Activated T-cell treated with anti-CD3 and anti-CD28 coated beads for 48 hours (primary cell): ENCODE measurements at regions not wholly inside any gene's neighbourhood (a gene's known extent, or its start where the extent isn't known, plus 50 kb on each side); places are given as distances from the start of the nearest gene placed in this dataset.
"Not testable (repeated sequence)": the region's sequence is repeated elsewhere in the genome, so short reads cannot be mapped to it uniquely, and the experiment has no call there.

Experiments used
- DNase-seq: peaks from one replicate; pipeline ENCODE4 v3.0.0-alpha.2; 2020; ENCODE audit warnings: low read depth

DNA sequence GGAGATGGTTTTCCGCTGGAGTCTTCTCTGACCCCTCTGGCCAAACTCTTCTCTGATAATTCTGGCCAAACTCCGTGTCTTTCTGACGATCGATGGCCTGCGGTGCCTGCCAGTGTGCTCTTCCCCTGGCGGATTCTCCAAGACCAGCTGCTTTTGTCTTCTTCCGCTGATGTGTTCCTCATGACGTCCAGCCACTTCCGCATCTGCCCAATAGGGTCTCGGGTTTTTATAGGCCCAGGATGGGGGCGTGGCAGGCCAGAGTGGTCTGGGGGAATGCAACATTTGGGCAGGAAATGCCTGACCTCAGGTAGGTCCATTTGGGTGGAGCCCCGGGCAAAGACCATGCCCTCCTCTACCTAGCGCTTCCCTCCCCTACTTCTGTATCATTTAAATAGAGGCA, 1542.1 kb downstream of the STIM2 start:
- DNase-seq: no peak

DNA sequence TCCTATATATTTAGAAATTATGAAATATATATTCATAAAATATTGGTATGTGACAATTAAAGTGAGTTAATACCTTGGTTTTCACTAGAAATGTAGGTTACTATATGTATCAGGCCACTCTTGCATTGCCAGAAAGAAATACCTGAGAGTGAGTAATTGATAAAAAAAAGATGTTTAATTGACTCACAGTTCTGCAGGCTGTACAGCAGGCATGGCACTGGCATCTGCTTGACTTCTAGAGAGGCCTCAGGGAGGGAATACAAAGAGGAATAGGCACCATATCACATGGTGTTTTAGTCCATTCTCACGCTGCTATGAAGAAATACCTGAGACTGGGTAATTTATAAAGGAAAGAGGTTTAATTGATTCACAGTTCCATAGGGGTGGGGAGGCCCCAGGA, 1560.6 kb downstream of the STIM2 start:
- no peak for DNase-seq

DNA sequence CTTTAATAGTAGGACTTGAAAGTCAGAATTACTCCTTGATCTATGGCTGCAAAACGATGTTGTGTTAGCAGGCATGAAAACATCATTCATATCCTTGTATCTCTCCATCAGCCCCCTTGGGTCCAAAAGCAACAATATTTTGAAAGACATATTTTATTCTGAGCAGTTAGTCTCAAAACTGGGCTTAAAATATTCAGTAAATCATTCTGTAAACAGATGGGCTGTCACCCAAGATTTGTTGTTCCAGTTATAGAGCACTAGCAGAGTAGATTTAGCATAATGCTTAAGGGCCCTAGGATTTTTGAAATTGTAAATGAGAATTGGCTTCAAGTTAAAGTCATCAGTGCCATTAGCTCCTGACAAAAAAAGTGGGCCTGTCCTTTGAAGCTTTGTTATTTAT, 1565.6 kb downstream of the STIM2 start:
- DNase-seq: no peak

DNA sequence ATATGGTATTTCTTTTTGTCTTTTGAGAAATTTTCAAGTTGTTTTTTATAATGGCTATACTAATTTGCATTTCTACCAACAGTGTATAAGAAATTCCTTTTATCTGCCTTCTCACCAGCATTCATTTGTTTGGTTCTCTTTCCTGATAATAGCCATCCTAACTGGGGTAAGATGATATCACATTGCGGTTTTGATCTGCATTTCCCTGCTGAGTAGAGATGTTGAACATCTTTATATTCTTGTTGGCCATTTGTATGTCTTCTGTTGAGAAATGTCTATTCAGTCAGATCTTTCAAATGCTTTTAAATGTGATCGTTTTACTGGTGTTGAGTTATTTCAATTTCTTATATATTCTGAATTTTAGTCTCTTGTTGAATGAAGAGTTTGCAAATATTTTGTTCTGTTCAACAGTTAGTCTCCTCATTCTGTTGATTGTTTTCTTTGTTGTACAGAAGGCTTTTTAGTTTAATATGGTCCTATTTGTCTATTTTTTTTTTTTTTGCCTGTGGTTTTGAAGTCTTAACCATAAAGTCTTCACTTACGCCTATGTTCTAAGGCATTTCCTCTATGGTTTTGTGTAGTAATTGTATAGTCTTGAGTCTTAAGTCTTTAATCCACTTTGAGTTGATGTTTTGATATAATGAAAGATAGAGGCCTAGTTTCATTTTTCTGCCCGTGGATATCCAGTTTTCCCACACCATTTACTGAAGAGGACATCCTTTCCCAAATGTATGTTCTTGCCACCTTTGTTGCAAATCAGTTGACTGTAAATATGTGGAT, 1566.9 kb downstream of the STIM2 start:
- DNase-seq: no peak

DNA sequence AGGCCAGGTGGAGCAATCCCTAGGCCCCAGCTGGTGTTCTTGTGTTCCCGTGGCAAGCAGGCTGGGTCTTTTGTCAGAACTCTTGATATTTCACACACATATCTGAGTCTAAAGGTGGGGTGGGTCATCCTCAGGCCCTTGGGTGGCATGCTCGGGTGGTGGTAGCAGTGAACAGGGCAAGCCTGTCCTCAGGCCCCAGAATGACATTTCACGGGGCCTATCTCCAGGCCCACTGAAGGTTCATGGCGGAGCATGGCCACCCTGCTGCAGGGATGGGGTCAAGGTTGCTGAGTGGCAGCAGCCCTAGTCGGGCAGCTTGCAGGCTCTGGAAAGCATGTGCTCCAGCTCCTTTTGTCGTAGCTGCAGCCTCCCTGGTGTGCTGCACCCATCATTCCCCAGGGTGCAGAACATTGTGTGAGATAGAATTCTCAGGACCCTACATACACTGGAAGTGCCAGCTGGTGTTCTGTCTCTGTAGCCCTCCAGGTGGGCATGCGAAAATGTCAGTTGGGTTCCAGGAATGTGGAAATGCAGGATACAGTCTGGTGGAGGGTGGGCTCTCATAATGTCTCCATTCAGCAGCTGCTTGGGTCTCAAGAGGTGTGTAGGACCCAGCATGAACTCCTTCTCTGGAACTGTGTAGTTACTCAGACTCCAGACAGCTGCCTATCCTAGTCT, 1571.8 kb downstream of the STIM2 start:
- DNase-seq: no peak

DNA sequence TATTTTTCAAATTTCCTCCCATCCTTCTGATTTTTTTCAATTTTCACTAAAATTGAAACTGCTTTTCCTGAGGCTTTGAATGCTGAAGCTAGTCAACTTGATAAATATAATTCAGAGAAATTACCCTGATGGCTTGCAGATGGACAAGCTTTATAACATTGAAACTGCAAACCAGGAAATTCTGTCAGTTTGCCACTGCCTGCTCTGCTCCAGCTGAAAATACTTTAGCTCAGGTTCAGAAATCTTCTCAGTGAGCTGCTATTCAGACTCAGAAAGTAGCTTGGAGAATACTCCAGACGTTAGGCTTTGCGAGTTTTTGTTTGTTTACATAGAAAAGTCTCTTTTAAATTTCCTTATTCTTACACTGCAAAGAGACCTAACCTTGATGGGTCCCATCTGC, 1574.7 kb downstream of the STIM2 start:
- no peak for DNase-seq

DNA sequence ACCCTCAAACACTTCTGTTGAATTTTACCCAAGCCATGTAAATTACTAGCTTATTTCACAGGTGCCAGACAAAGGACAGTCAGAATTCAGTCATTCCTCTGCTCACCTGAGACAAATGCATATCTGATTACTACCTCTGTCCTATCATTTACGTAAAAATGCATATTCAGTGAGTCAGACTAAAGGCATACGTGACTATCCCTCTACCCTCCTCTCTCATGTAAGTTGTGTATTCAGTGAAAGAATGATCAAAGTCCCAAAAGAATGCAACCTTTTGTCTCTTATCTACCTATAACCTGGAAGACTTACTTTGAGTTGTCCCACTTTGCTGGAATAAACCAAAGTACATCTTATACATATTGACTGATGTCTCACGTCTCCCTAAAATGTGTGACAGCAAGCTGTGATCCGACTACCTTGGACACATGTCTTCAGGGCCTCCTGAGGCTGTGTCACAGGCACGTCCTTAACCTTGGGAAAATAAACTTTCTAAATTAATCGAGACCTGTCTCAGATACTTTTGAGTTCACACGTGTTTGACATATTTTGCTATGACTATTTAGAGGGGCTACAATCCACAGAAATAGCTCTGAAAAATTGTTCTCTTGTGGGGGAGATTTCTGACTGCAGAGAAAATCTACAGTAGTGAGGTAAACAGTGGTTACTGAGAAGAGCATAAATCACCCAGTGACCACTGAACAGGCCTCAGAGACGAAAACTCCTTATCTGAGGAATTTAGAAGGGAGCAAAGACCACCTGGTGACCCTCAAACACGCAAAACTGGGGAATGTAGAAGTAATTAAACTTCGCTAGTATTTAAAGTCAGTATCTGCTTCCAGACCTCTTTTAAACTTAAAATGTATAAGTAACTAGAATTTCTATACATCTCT, 1575.8 kb downstream of the STIM2 start:
- DNase-seq: no peak

DNA sequence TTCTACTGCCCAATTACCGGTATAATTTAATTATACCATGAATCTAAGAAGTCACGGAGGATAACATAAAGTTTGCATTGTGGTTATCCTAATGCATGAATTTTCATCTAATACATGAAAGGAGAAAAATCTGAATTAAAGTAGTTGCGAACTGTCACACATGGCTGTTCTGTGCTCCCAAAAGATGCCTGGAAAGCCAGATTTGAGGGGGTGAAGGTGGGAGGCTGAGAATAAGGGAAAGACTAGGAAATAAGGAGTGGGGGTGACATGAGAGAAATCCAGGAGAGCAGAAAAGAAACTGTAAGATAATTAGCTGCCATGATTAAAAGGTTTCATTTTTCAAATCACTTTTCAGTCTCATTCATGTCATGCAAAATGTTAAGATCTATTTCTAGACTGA, 1582.7 kb downstream of the STIM2 start:
- DNase-seq: no peak

DNA sequence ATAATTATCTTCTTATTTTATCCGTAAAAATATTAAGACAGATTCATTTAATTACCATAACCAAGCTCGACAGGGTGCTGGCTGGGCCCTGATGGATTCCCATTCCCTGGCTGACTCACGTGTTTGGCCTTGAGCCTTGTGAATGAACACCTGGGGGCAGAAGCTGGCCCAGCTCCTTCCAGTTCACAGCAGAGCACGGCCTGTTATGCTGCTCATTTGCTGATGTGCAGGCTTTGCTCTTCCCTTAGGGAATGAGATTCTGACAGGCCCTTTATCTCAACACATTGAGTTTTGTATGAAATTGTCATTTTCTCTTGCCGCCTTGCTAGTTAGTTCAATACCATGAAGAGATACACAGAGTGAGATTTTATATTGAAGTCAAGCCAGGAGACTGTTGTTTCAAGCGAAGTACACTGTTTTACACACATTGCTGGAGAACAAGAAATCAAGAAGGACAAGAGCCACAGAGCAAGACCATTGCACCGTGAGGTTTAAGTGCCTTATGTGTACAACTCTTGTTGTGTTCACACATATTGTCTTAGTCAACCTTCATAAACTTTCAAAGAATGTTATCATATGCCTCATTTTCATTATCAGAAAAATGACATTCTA, 1583.3 kb downstream of the STIM2 start:
- no peak for DNase-seq

DNA sequence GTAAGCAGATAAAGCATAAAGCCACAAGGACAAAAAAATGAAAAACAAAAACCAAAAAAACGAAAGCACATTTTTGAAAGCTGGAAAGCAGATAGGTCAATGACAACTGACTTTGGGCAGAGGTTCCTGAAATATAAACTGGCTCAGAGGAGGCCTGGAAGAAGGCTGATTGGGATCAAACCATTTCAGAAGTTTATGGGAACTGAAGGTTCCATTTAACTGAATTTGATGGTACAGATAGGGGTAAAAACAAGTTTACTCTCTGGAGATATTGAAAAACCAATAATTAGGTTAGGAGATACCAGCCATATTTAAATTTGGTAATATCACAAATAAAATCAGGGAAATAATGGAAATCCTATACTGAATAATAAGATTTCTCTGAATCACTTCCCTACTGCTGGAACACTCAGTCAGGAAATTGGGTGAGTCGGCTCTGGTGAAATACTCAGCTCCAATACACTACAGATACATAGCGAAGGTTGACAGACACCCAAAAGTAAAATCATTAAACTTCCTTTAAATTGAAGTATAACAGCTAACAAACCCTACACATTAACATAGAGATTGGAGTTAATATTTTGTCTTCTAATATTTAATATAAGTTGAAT, 1584.3 kb downstream of the STIM2 start:
- DNase-seq: no peak

DNA sequence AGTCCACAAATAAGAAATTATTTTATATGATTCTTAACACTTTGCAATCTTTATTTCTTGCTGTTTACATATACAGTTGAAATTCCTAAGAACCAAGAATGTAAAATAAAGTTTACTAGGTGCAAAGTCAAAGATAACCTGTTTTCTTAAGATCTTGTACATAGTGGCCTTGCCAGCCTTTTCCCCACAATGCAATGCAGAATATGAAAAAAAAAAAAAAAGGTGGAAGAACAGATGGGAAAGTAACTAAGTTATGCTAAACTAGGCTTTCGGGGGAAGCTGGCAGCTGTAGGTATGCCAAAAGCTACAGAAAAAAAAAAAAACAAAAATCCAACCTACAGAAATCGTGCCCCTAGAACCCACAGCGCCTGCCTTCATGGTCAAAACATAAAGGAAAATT, 1588.4 kb downstream of the STIM2 start:
- no peak for DNase-seq

DNA sequence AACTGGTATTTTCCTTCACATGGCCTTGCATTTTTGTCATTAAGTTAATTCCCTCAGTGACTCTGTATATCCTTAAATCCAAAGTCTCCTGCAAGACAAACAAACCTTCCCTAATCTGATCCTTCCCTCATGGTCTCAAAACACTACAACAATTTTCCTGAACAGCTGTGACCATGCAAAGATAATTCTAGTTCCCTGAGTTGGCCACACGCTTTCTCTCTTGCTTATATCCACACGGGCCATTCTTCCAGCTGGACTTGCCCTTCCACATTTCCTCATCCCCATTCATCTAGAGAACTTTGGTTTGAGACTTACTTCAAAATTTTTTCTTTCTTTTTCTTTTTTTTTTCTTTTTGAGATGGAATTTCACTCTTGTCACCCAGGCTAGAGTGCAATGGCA, 1590.7 kb downstream of the STIM2 start:
- no peak for DNase-seq

DNA sequence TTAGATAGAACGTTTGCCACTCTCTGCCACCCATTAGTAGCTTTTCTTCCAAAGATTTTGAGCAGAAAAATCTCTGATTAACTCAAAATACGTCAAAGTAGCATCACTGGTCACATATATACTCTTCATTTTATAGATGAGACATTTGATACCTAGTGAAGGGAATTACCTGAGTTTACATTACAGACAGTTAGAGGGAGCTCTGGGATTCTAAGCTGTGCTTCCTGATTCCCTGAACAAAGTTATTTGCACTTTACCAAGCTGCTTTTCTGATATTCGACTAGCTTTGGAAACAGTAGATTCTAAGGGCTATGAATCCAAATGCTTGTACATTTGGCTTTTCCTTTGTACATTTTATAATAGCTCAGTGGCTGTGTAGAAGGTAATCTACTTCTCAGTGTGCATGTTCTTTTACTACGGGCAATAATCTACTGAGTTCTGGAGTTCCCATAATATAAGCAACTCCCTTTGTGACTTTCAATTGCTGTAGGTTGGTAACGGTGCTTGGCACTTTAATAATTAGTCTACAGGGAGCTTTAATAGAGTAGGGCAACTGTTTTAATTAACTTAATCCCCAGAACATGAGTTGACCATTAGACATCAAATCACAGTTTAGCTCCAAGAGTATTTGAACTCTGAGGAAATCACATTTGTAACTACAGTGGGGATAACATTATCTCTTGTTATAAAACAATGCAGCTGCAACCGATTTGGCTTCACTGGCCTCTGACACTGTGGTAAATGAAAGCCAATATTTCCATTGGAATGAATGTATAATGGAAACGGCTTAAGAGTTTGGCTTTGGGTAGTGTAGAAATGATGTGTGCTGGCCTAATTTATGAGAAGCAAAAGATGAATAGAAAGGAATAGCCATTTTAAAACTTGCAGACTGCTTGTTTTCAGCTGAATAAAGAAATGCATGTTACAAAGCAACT, 1602.4 kb downstream of the STIM2 start:
- no peak for DNase-seq

DNA sequence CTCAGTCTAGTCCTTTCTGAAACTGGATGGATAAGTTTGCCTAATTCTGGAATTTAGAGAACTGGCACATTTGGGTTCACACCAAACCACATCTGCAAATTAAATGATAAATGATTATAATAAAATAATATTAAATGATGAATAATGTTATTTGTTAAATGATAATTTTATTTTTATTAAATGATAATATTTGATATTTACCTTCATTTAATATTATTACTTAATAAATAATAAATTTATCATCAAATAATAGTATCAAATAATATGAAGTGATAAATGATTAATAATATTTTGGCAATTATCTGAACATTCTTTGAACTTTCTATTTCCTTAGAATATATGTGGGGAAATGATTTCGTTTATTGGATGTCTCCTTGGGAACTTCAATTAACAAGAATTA, 1604.2 kb downstream of the STIM2 start:
- no peak for DNase-seq

DNA sequence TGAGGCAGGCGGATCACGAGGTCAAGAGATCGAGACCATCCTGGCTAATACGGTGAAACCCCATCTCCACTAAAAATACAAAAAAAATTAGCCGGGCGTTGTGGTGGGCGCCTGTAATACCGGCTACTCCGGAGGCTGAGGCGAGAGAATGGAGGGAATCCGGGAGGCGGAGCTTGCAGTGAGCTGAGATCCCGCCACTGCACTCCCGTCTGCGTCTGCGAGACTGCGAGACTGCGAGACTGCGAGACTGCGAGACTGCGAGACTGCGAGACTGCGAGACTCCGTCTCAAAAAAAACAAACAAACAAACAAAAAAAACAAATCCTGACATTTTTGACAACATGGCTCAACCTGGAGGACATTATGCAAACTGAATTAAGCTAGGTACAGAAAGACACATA, 1606.2 kb downstream of the STIM2 start:
- not testable (repeated sequence) for DNase-seq

DNA sequence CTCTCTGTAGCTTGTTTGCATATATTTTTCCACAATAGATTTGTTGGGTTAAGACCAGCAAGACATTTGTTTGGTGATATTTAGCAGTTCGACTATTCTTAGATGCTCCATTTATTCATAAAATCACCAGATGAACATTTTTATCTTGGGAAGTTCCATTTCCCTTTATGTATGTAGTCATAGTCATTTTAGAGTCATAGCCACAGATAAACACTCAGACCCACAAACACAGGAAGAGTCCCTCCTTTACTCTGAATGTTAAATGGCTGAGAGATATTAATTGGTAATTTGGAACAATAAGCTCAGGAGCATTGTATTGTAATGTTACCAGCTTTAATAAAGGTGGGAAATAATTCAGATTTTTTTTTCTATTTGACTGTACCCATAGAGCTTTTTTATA, 1608.7 kb downstream of the STIM2 start:
- DNase-seq: no peak

DNA sequence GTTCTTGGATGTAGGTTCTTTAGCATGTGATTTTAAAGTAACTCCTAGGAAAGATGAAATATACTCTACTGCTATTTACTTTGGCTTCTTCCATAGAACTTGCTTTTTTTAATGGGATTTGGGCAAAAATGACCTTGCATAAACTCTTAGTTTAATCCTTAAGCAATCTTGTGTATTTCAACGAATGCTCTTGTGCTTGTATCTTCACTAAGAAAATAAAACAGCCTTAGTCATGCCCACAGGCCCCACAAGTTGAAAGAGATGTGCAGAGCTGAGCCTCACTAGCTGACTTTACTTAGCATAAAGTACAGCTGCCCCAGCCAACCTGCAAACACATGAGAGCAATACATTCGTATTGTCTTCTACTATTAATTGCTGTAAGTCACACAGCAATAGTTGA, 1609.2 kb downstream of the STIM2 start:
- DNase-seq: no peak

DNA sequence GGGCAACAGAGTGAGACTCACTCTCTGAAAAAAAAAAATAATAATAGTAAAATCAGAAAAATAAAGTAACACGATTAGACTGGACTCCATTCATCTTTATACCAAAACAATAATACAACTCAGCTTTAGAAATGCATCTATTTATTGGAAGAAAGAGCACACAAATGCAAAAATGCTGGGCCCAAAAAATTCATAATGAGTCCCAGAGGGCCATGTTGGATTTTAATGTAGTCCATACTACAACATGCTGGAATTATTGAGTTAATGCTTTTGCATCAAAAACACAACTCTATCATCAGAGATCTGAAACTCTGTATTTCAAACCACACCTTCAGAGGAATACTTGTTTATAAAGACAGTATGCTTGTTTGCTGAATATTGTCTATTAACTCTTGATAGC, 1614.7 kb downstream of the STIM2 start:
- no peak for DNase-seq

DNA sequence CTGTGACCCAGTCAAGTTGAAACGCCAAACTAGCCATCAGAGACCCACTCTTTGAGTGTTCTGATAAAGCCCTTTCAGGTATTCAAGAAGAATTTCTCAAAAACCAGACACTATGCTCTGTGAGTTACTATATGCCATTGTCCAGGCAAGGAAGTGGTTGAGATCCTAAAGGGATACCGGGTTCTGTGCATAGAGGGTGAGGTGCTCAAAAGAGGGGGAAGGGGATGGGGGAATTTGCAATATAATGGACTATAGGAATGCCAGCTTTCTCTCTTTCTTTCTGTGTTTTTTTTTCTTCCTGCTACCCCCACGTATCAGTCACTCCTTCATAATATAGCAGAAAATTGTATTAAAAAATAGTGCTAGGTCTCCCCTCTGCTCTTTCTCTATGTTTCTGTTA, 1619.0 kb downstream of the STIM2 start:
- no peak for DNase-seq

DNA sequence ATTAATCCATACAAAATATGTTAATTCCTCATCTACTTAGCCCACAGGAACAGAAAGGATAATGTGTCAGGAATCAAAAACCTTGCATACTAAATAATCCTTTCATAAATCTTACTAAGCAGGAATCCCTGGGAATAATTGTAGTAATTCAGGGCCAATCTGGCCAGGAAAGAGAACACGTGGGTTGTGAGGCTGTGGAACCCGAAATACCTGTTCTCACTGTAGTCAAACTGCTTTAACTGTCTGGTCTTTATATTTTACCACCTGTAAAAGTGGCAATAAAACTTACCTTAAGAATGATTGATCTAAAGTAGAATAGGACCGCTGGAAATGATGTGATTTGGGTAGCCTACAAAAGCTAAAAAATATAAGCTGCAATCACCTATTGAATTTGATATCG, 1620.9 kb downstream of the STIM2 start:
- no peak for DNase-seq
